Mesenchymal stem cell (in vitro differentiated cells and primary cell): ENCODE measurements at regions not wholly inside any gene's neighbourhood (a gene's known extent, or its start where the extent isn't known, plus 50 kb on each side); places are given as distances from the start of the nearest gene placed in this dataset.

Experiments
- DNase-seq: peaks from one replicate; pipeline ENCODE4 v3.0.0-alpha.2; 2013
- H2AFZ ChIP-seq: one replicate; pipeline ENCODE4 v1.6.1; 2013; ENCODE audit warnings: low read depth, mild to moderate bottlenecking, control low read depth, inconsistent platforms, low read length, moderate library complexity
- H2AK5ac ChIP-seq: 2 replicates; pipeline ENCODE4 v1.6.1; 2013; ENCODE audit warnings: low read length, moderate library complexity, mild to moderate bottlenecking, inconsistent platforms; ENCODE audit not compliant: severe bottlenecking
- H2BK120ac ChIP-seq: one replicate; pipeline ENCODE4 v1.6.1; 2013; ENCODE audit warnings: low read depth, mild to moderate bottlenecking, inconsistent platforms, low read length, moderate library complexity
- H2BK12ac ChIP-seq, 2 experiments: one replicate each; pipeline ENCODE4 v1.6.1; 2013; ENCODE audit warnings: inconsistent platforms in 2 of 2, low read length in 2 of 2, mild to moderate bottlenecking in 2 of 2, moderate library complexity in 2 of 2, control low read depth in 1 of 2
- H2BK15ac ChIP-seq: one replicate; pipeline ENCODE4 v1.6.1; 2013; ENCODE audit warnings: mild to moderate bottlenecking, low read depth, inconsistent platforms; ENCODE audit not compliant: poor library complexity, severe bottlenecking
- H2BK5ac ChIP-seq: 2 replicates; pipeline ENCODE4 v1.6.1; 2013; ENCODE audit warnings: low read depth, mild to moderate bottlenecking, low read length, control low read depth, inconsistent platforms; ENCODE audit not compliant: poor library complexity, severe bottlenecking
- H3K14ac ChIP-seq, 2 experiments: one replicate each; pipeline ENCODE4 v1.6.1; 2013; ENCODE audit warnings: inconsistent platforms in 2 of 2, low read length in 2 of 2, control low read depth in 1 of 2, mild to moderate bottlenecking in 1 of 2, moderate library complexity in 1 of 2
- H3K18ac ChIP-seq, 2 experiments: one replicate each; pipeline ENCODE4 v1.6.1; 2013; ENCODE audit warnings: inconsistent platforms in 2 of 2, low read length in 2 of 2, control low read depth in 1 of 2, low read depth in 1 of 2, mild to moderate bottlenecking in 1 of 2
- H3K23ac ChIP-seq, 2 experiments: one replicate each; pipeline ENCODE4 v1.6.1; 2013; ENCODE audit warnings: inconsistent platforms in 2 of 2, low read length in 2 of 2, mild to moderate bottlenecking in 2 of 2, moderate library complexity in 2 of 2, control low read depth in 1 of 2
- H3K27ac ChIP-seq: 2 replicates; pipeline ENCODE4 v1.5.1; 2013; ENCODE audit warnings: mild to moderate bottlenecking, moderate library complexity, low read length, control low read depth, inconsistent platforms; ENCODE audit not compliant: poor library complexity, severe bottlenecking
- H3K27me3 ChIP-seq, 2 experiments: 2 replicates each; pipeline versions ENCODE4 v1.6.1 to v1.7.0; 2013; ENCODE audit warnings: low read length in 2 of 2, mild to moderate bottlenecking in 2 of 2, moderate library complexity in 2 of 2, control low read depth in 1 of 2, inconsistent platforms in 1 of 2; ENCODE audit not compliant: control insufficient read depth in 1 of 2, insufficient read depth in 1 of 2
- H3K36me3 ChIP-seq, 2 experiments: 2 replicates each; pipeline versions ENCODE4 v1.6.1 to v1.7.0; 2013; ENCODE audit warnings: low read length in 2 of 2, control low read depth in 1 of 2, inconsistent platforms in 1 of 2, low read depth in 1 of 2, mild to moderate bottlenecking in 1 of 2; ENCODE audit not compliant: insufficient read depth in 2 of 2, control insufficient read depth in 1 of 2
- H3K4ac ChIP-seq, 2 experiments: one replicate each; pipeline ENCODE4 v1.6.1; 2013; ENCODE audit warnings: inconsistent platforms in 2 of 2, low read length in 2 of 2, mild to moderate bottlenecking in 2 of 2, moderate library complexity in 2 of 2, control low read depth in 1 of 2, low read depth in 1 of 2
- H3K4me1 ChIP-seq: 2 replicates; pipeline ENCODE4 v1.6.1; 2013; ENCODE audit warnings: low read depth, low read length, control low read depth; ENCODE audit not compliant: control insufficient read depth, insufficient read depth
- H3K4me2 ChIP-seq: 2 replicates; pipeline ENCODE4 v1.6.1; 2013; ENCODE audit warnings: low read length, mild to moderate bottlenecking, inconsistent platforms; ENCODE audit not compliant: poor library complexity, severe bottlenecking
- H3K4me3 ChIP-seq, 2 experiments: 2 replicates each; pipeline versions ENCODE4 v1.5.1 to v1.7.0; 2013; ENCODE audit warnings: low read length in 2 of 2, mild to moderate bottlenecking in 2 of 2, control low read depth in 1 of 2, low read depth in 1 of 2; ENCODE audit not compliant: insufficient read depth in 1 of 2
- H3K79me1 ChIP-seq: replicated peaks from 2 replicates; pipeline ENCODE4 v1.6.1; 2013; ENCODE audit warnings: mild to moderate bottlenecking, control low read depth, low read length, inconsistent platforms; ENCODE audit not compliant: poor library complexity, severe bottlenecking
- H3K9ac ChIP-seq: 2 replicates; pipeline ENCODE4 v1.7.0; 2013; ENCODE audit warnings: mild to moderate bottlenecking, low read length, moderate library complexity
- H3K9me3 ChIP-seq: 2 replicates; pipeline ENCODE4 v1.7.0; 2013; ENCODE audit warnings: mild to moderate bottlenecking, low read length; ENCODE audit not compliant: control insufficient read depth
- H4K8ac ChIP-seq: one replicate; pipeline ENCODE4 v1.6.1; 2013; ENCODE audit warnings: inconsistent platforms, mild to moderate bottlenecking, low read length, moderate library complexity
- H4K91ac ChIP-seq: one replicate; pipeline ENCODE4 v1.6.1; 2013; ENCODE audit warnings: mild to moderate bottlenecking, low read length, inconsistent platforms
- WGBS: methylation state at CpG from one replicate; pipeline ENCODE4 v1.1.7; 2013; ENCODE audit warnings: mixed read lengths; 5-methylcytosine and 5-hydroxymethylcytosine counted together

DNA sequence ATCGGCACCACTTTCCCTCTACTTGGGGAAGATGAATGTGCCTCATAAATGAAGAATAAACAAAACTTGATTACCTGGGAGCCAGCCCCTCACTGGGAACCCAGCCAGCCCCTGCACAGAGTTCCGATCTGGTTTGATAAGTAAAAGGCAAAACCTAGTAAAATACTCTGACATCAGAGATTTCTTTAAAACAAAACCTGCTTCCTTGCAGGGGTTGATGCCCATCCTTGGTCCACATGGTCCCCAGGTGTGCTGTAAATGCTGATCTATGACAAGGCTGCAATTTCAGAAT lies 218.8 kb upstream of the APCDD1 start:
- Histone ChIP-seq H4K91ac (no peak overlapping the region), H3K27ac (no peak overlapping the region), H3K4ac (peak overlapping the region in 1 of 2 experiments; percentile 80), H3K79me1 (no peaks in the 10 kb centered on the region), H2BK5ac (no peak overlapping the region), H3K36me3 (no peaks in the 10 kb centered on the region), H2AK5ac (no peak overlapping the region), H2BK15ac (peak overlapping the region; percentile 71), H2BK12ac (peak overlapping the region; percentile 8 to 85), H3K4me2 (no peak overlapping the region), H2BK120ac (no peak overlapping the region), H3K9ac (peak overlapping the region; percentile 22), H3K14ac (no peak overlapping the region), H3K4me3 (no peak overlapping the region), H4K8ac (no peak overlapping the region), H3K27me3 (no peaks in the 10 kb centered on the region), H3K4me1 (no peaks in the 10 kb centered on the region), H2AFZ (no peak overlapping the region), H3K23ac (peak overlapping the region in 1 of 2 experiments; percentile 88), H3K9me3 (no peaks in the 10 kb centered on the region), H3K18ac (peak overlapping the region in 1 of 2 experiments; percentile 4)
- WGBS = 90% methylated on average over 1 of the region's 2 CpGs
- no peak for DNase-seq

DNA sequence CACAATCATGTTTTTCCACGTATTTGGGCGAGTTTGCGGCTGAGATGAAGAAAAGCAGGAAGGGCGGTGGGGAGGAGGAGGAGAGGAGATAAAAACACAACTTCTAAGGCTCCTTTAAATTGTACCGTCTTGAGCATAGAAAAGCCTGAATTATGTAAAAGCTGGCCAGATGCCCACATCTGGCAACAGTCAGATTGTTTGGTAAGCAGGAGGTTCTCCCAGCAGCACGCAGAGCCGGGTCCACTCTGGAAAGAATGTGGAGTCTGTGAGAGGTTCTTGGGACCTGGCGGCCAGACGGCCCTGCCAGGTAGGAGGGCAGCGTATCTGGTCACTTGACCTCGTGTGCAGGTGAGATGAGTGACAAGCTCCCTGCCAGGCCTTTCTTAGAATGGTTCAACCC lies 215.3 kb upstream of the APCDD1 start:
- Histone ChIP-seq H2AK5ac (no peak overlapping the region), H2BK15ac (no peak overlapping the region), H3K23ac (no peak overlapping the region), H3K27me3 (no peaks in the 10 kb centered on the region), H4K91ac (no peak overlapping the region), H2AFZ (no peak overlapping the region), H2BK5ac (no peak overlapping the region), H3K14ac (no peak overlapping the region), H4K8ac (no peak overlapping the region), H3K9ac (no peak overlapping the region), H3K36me3 (no peaks in the 10 kb centered on the region), H2BK120ac (no peak overlapping the region), H3K18ac (no peak overlapping the region), H3K27ac (no peak overlapping the region), H3K4ac (no peak overlapping the region), H3K79me1 (no peaks in the 10 kb centered on the region), H3K4me2 (no peak overlapping the region), H3K4me3 (no peak overlapping the region), H2BK12ac (peak overlapping the region in 1 of 2 experiments; percentile 13), H3K9me3 (no peaks in the 10 kb centered on the region), H3K4me1 (no peaks in the 10 kb centered on the region)
- 92% methylated on average over 11 of the region's 11 CpGs for WGBS
- no peak for DNase-seq

DNA sequence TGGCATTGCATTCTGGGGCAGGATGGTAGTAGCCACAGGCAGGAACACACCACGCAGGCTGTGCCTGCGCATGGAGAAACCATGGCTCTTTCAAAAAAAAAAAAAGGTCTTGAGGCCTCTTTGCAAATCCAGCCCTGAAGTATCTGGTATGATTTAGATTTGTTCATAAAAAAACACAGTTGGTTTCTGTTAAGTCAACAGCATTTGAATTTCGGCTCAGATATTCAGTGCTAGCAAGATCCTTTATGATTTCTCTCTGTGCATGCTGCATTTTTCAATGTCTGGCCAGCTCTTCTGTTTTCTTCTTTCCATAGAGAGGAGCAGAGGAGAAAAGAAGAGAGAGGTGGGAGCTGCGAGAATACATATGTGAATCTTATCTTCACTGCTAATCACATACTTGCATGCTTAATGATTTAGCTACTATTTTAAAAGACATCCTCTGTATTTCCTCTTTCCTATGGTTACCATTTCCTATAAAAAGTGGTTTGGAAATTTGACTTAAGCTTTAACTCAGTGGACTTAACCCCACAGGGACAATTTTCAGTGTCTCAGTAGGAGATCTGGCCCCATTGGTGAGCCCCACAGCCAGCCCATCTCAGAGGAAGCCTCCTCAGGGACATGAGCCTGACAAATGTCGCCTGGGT lies 214.3 kb upstream of the APCDD1 start:
- no peak overlapping the region for H2BK12ac ChIP-seq
- no peak overlapping the region for H2BK15ac ChIP-seq
- no peak overlapping the region for H2BK5ac ChIP-seq
- H3K79me1 ChIP-seq = no peaks in the 10 kb centered on the region
- no peak overlapping the region for H3K4ac ChIP-seq
- no peak overlapping the region for H3K18ac ChIP-seq
- H2AFZ ChIP-seq = no peak overlapping the region
- H3K23ac ChIP-seq = no peak overlapping the region
- H2AK5ac ChIP-seq = no peak overlapping the region
- no peaks in the 10 kb centered on the region for H3K9me3 ChIP-seq
- H3K4me3 ChIP-seq = no peak overlapping the region
- H3K27me3 ChIP-seq = peaks cover 0 to 5% of the 10 kb centered on the region in 2 experiments
- H3K4me2 ChIP-seq = no peak overlapping the region
- H3K27ac ChIP-seq = no peak overlapping the region
- 86% methylated on average over 4 of the region's 5 CpGs for WGBS
- no peak overlapping the region for H4K8ac ChIP-seq
- H3K4me1 ChIP-seq = no peaks in the 10 kb centered on the region
- no peak overlapping the region for H4K91ac ChIP-seq
- no peak for DNase-seq
- no peak overlapping the region for H3K9ac ChIP-seq
- H2BK120ac ChIP-seq = no peak overlapping the region
- H3K36me3 ChIP-seq = no peaks in the 10 kb centered on the region
- H3K14ac ChIP-seq = no peak overlapping the region

DNA sequence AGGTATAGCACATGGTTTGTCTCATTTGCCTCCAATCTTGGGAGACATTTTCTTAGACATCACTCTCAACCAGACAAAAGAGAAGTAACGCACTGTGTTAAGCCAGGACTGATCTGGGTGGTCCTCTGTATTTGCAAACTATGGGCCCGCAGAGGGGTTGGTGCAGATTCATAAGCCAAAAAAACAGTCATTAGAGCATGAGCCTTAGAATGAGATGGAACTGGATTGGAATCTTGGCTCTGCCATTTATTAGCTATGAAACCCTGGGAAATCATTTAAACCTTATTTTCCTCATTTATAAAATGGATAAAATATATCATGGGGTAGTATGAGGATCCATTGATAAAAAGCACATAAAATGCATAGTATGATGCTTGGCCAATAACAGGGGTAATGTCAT lies 213.5 kb upstream of the APCDD1 start:
- no peak overlapping the region for H4K91ac ChIP-seq
- H2BK12ac ChIP-seq = no peak overlapping the region
- no peaks in the 10 kb centered on the region for H3K36me3 ChIP-seq
- no peak overlapping the region for H2BK120ac ChIP-seq
- no peak overlapping the region for H2AK5ac ChIP-seq
- no peak overlapping the region for H3K18ac ChIP-seq
- DNase-seq = no peak
- no peak overlapping the region for H3K4me2 ChIP-seq
- no peak overlapping the region for H2BK5ac ChIP-seq
- H3K9ac ChIP-seq = no peak overlapping the region
- H2BK15ac ChIP-seq = no peak overlapping the region
- H3K4ac ChIP-seq = no peak overlapping the region
- no peaks in the 10 kb centered on the region for H3K9me3 ChIP-seq
- no peak overlapping the region for H3K23ac ChIP-seq
- H3K27me3 ChIP-seq = peaks cover 0 to 10% of the 10 kb centered on the region in 2 experiments
- no peak overlapping the region for H3K4me3 ChIP-seq
- H3K79me1 ChIP-seq = no peaks in the 10 kb centered on the region
- WGBS = 100% methylated on average over 2 of the region's 2 CpGs
- no peak overlapping the region for H4K8ac ChIP-seq
- H2AFZ ChIP-seq = no peak overlapping the region
- no peaks in the 10 kb centered on the region for H3K4me1 ChIP-seq
- no peak overlapping the region for H3K27ac ChIP-seq
- no peak overlapping the region for H3K14ac ChIP-seq
